HFFc6 (cell line): ENCODE measurements at regions not wholly inside any gene's neighbourhood (a gene's known extent, or its start where the extent isn't known, plus 50 kb on each side); places are given as distances from the start of the nearest gene placed in this dataset.

Experiments used
- DNase-seq: peaks from one replicate; pipeline ENCODE4 v3.0.0-alpha.2; 2018
- H3K27ac Mint-ChIP-seq: 2 replicates; pipeline ENCODE4 v1.8.0; 2020; ENCODE audit warnings: mild to moderate bottlenecking, mixed read lengths
- H3K27me3 Mint-ChIP-seq: 2 replicates; pipeline ENCODE4 v1.8.0; 2021; ENCODE audit warnings: mild to moderate bottlenecking, moderate library complexity, mixed read lengths; ENCODE audit not compliant: insufficient read depth
- H3K36me3 Mint-ChIP-seq: 2 replicates; pipeline ENCODE4 v1.8.0; 2021; ENCODE audit warnings: low read depth, mixed read lengths
- H3K4me1 Mint-ChIP-seq: 2 replicates; pipeline ENCODE4 v1.8.0; 2020; ENCODE audit warnings: low read depth, mixed read lengths
- H3K4me3 Mint-ChIP-seq: 2 replicates; pipeline ENCODE4 v1.8.0; 2020; ENCODE audit warnings: mild to moderate bottlenecking, moderate library complexity, mixed read lengths
- H3K9me3 Mint-ChIP-seq: 2 replicates; pipeline ENCODE4 v1.8.0; 2020; ENCODE audit warnings: mild to moderate bottlenecking, mixed read lengths
- TF ChIP-seq, protein P1 (sequence below): fragments of 200-600 bp; sonication (generic); IDR thresholded peaks from 2 replicates; pipeline ENCODE4 v1.5.0; 2021; ENCODE audit warnings: antibody characterized with exemption, mild to moderate bottlenecking

DNA sequence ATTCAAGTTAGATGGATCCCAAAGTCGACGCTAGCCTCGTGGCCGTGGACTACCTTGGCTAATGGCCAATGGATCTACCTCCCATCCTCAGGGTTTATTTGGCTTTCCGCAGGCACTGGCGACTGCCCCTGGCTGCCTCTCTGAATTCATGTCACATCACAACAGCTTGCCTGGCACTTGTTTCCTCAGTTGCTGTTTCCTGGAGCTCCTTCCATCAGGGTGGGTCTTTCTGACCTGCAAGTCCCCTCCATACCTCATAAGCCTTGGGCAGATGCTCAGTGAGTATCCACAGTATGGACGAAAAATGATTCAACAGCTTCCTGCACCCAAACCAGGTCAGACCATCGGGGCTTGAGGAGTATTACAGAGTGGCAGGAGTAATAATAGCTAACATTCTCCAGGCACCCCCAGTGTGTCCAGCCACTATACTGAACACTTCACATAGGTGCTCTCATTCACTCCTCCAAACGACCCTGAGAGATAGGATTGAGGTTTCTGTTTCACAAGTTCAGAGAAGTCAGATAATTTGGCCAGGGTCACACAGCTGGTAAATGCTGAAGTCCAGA is 311.5 kb downstream of the TLE3 start:
- H3K4me1 Mint-ChIP-seq = peaks cover 24% of the 10 kb centered on the region
- no peaks in the 10 kb centered on the region for H3K9me3 Mint-ChIP-seq
- peaks cover 7% of the 10 kb centered on the region; the same call in 1 of the 2 replicates for H3K27me3 Mint-ChIP-seq
- H3K36me3 Mint-ChIP-seq = no peaks in the 10 kb centered on the region
- H3K4me3 Mint-ChIP-seq = no peak overlapping the region
- TF ChIP-seq, protein P1, sequence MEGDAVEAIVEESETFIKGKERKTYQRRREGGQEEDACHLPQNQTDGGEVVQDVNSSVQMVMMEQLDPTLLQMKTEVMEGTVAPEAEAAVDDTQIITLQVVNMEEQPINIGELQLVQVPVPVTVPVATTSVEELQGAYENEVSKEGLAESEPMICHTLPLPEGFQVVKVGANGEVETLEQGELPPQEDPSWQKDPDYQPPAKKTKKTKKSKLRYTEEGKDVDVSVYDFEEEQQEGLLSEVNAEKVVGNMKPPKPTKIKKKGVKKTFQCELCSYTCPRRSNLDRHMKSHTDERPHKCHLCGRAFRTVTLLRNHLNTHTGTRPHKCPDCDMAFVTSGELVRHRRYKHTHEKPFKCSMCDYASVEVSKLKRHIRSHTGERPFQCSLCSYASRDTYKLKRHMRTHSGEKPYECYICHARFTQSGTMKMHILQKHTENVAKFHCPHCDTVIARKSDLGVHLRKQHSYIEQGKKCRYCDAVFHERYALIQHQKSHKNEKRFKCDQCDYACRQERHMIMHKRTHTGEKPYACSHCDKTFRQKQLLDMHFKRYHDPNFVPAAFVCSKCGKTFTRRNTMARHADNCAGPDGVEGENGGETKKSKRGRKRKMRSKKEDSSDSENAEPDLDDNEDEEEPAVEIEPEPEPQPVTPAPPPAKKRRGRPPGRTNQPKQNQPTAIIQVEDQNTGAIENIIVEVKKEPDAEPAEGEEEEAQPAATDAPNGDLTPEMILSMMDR = no peak
- DNase-seq = no peak
- H3K27ac Mint-ChIP-seq = no peak overlapping the region

- no peak overlapping the region for H3K4me3 Mint-ChIP-seq
- TF ChIP-seq, protein P1 = no peak
- H3K4me1 Mint-ChIP-seq = peaks cover 18% of the 10 kb centered on the region
- no peak for DNase-seq
- H3K27ac Mint-ChIP-seq = no peak overlapping the region
- H3K9me3 Mint-ChIP-seq = no peaks in the 10 kb centered on the region
- no peaks in the 10 kb centered on the region for H3K36me3 Mint-ChIP-seq
- H3K27me3 Mint-ChIP-seq = peaks cover 6% of the 10 kb centered on the region; the same call in 1 of the 2 replicates
Measured at GRCh38 chr15:69787791-69788190, 309.9 kb downstream of the TLE3 start.

GRCh38 chr15:69789648-69790393 is 307.9 kb downstream of the TLE3 start:
- Mint-ChIP-seq H3K36me3 (no peaks in the 10 kb centered on the region), H3K4me3 (no peak overlapping the region), H3K9me3 (no peaks in the 10 kb centered on the region), H3K4me1 (peaks cover 24% of the 10 kb centered on the region), H3K27me3 (peaks cover 8% of the 10 kb centered on the region; the same call in 1 of the 2 replicates), H3K27ac (no peak overlapping the region)
- no peak for DNase-seq
- TF ChIP-seq, protein P1 = no peak

DNA sequence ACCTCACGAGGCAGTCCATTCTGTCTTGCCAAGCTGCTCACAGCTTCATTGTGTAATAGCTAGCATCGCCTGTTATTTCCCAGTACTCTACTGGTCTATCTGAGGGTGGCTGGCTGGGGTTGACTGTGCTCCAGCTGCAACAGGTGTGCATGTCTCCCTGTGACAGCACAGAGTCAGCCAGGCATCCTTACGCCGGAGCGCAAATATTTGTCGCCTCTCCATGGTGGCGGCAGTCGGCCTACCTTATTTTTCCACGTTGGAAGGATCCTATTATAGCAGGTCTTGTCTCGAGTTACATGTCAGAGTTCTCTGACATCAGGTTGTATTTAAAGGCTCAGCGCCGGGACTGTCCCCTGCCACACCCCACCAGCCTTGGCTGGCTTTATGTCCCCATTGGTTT is 307.1 kb downstream of the TLE3 start:
- no peak overlapping the region for H3K27ac Mint-ChIP-seq
- DNase-seq = no peak
- H3K9me3 Mint-ChIP-seq = no peaks in the 10 kb centered on the region
- H3K4me1 Mint-ChIP-seq = peaks cover 22% of the 10 kb centered on the region
- no peaks in the 10 kb centered on the region for H3K36me3 Mint-ChIP-seq
- H3K4me3 Mint-ChIP-seq = no peak overlapping the region
- H3K27me3 Mint-ChIP-seq = peaks cover 8% of the 10 kb centered on the region; the same call in 1 of the 2 replicates
- TF ChIP-seq, protein P1 = no peak

DNA sequence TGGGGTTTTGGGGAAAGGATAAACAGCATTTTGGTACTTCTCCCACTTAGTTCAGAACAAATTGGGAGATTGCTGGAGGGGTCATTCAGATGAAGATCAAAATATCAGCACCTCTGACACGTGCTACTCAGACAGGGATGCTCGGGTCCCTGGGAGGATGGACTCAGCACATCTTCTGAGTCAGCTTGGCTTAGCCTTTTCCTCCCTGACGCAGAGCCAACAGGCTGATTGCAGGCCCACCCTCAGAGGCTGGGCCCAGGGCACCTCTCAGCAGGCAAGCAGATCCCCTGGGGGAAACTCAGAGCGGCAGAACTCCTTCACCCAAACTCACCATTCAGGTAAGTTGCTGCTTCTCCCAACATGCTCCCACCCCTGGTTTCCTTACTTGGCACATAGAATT is 304.9 kb downstream of the TLE3 start:
- Mint-ChIP-seq H3K27me3 (peaks cover 8% of the 10 kb centered on the region; the same call in 1 of the 2 replicates), H3K4me1 (peaks cover 20% of the 10 kb centered on the region), H3K27ac (no peak overlapping the region), H3K9me3 (no peaks in the 10 kb centered on the region), H3K4me3 (no peak overlapping the region), H3K36me3 (no peaks in the 10 kb centered on the region)
- no peak for DNase-seq
- TF ChIP-seq, protein P1 = no peak
